Glutamatergic neuron (in vitro differentiated cells): ENCODE measurements at regions not wholly inside any gene's neighbourhood (a gene's known extent, or its start where the extent isn't known, plus 50 kb on each side); places are given as distances from the start of the nearest gene placed in this dataset.

Experiments used
- DNase-seq: peaks from one replicate; pipeline ENCODE4 v3.0.0; 2022
- H3K27ac Mint-ChIP-seq: one replicate; pipeline ENCODE4 v1.8.0; 2020; ENCODE audit warnings: mild to moderate bottlenecking, mixed read lengths, inconsistent platforms; ENCODE audit not compliant: unreplicated experiment
- H3K27me3 Mint-ChIP-seq: one replicate; pipeline ENCODE4 v1.8.0; 2020; ENCODE audit warnings: mild to moderate bottlenecking, moderate library complexity, mixed read lengths, inconsistent platforms; ENCODE audit not compliant: unreplicated experiment
- H3K36me3 Mint-ChIP-seq: one replicate; pipeline ENCODE4 v1.8.0; 2020; ENCODE audit warnings: mild to moderate bottlenecking, mixed read lengths, inconsistent platforms; ENCODE audit not compliant: unreplicated experiment
- H3K4me1 Mint-ChIP-seq: one replicate; pipeline ENCODE4 v1.8.0; 2020; ENCODE audit warnings: mild to moderate bottlenecking, low read depth, mixed read lengths, inconsistent platforms; ENCODE audit not compliant: unreplicated experiment
- H3K4me3 Mint-ChIP-seq: one replicate; pipeline ENCODE4 v1.8.0; 2020; ENCODE audit warnings: mild to moderate bottlenecking, mixed read lengths, inconsistent platforms; ENCODE audit not compliant: unreplicated experiment
- H3K9me3 Mint-ChIP-seq: one replicate; pipeline ENCODE4 v1.8.0; 2020; ENCODE audit warnings: mild to moderate bottlenecking, moderate library complexity, mixed read lengths, inconsistent platforms; ENCODE audit not compliant: unreplicated experiment
- CTCF ChIP-seq: fragments of 200-600 bp; sonication (generic); IDR thresholded peaks from one replicate; pipeline ENCODE4 v1.5.0; 2021; ENCODE audit not compliant: partially characterized antibody, unreplicated experiment

GRCh38 chr1:25091658-25092057 is 140.6 kb downstream of the SYF2 start:
- peaks cover 30% of the 10 kb centered on the region for H3K4me1 Mint-ChIP-seq
- H3K4me3 Mint-ChIP-seq, result peak overlapping the region; percentile 39
- H3K36me3 Mint-ChIP-seq, result peaks cover 5% of the 10 kb centered on the region
- no peak for DNase-seq
- peaks cover 8% of the 10 kb centered on the region for H3K9me3 Mint-ChIP-seq
- peaks cover 16% of the 10 kb centered on the region for H3K27me3 Mint-ChIP-seq
- TF ChIP-seq CTCF, result no peak
- H3K27ac Mint-ChIP-seq, result peak overlapping the region; percentile 78

- peak overlapping the region; percentile 77 for H3K27ac Mint-ChIP-seq
- H3K27me3 Mint-ChIP-seq, result peaks cover 13% of the 10 kb centered on the region
These were observed 141.4 kb downstream of the SYF2 start for GRCh38 chr1:25090707-25091422.

GRCh38 chr1:25089772-25090171 is 142.5 kb downstream of the SYF2 start:
- no peak overlapping the region for H3K27ac Mint-ChIP-seq
- no peaks in the 10 kb centered on the region for H3K36me3 Mint-ChIP-seq
- no peak overlapping the region for H3K4me3 Mint-ChIP-seq
- peaks cover 42% of the 10 kb centered on the region for H3K4me1 Mint-ChIP-seq
- H3K9me3 Mint-ChIP-seq, result peaks cover 6% of the 10 kb centered on the region
- TF ChIP-seq CTCF, result no peak
- peaks cover 13% of the 10 kb centered on the region for H3K27me3 Mint-ChIP-seq
- DNase-seq, result no peak

More at GRCh38 chr1:25090707-25091422, 141.4 kb downstream of the SYF2 start:
- no peak for DNase-seq
- H3K4me3 Mint-ChIP-seq, result peak overlapping the region; percentile 32
- peaks cover 2% of the 10 kb centered on the region for H3K36me3 Mint-ChIP-seq
- peaks cover 8% of the 10 kb centered on the region for H3K9me3 Mint-ChIP-seq
- peaks cover 32% of the 10 kb centered on the region for H3K4me1 Mint-ChIP-seq
- no peak for TF ChIP-seq CTCF

GRCh38 chr1:25088946-25089345 is 143.4 kb downstream of the SYF2 start:
- Mint-ChIP-seq H3K4me3 (no peak overlapping the region), H3K36me3 (no peaks in the 10 kb centered on the region), H3K4me1 (peaks cover 47% of the 10 kb centered on the region), H3K27me3 (peaks cover 13% of the 10 kb centered on the region), H3K9me3 (peaks cover 4% of the 10 kb centered on the region), H3K27ac (no peak overlapping the region)
- no peak for TF ChIP-seq CTCF
- no peak for DNase-seq

GRCh38 chr1:25088180-25088701 is 144.1 kb downstream of the SYF2 start:
- H3K4me1 Mint-ChIP-seq, result peaks cover 54% of the 10 kb centered on the region
- DNase-seq, result no peak
- TF ChIP-seq CTCF, result no peak
- H3K9me3 Mint-ChIP-seq, result peaks cover 4% of the 10 kb centered on the region
- H3K27ac Mint-ChIP-seq, result no peak overlapping the region
- H3K4me3 Mint-ChIP-seq, result no peak overlapping the region
- H3K27me3 Mint-ChIP-seq, result peaks cover 14% of the 10 kb centered on the region
- H3K36me3 Mint-ChIP-seq, result no peaks in the 10 kb centered on the region
